Effector memory CD4-positive, alpha-beta T cell (primary cell): ENCODE measurements at regions not wholly inside any gene's neighbourhood (a gene's known extent, or its start where the extent isn't known, plus 50 kb on each side); places are given as distances from the start of the nearest gene placed in this dataset.

Source experiments
- DNase-seq, 3 donors: peaks; one replicate each; pipeline ENCODE4 v3.0.0-alpha.2; 2020
- H3K27ac ChIP-seq: 2 replicates; pipeline ENCODE4 v1.7.0; 2013; ENCODE audit warnings: mild to moderate bottlenecking, low read length, moderate library complexity; ENCODE audit not compliant: insufficient read depth, poor library complexity, severe bottlenecking
- H3K27me3 ChIP-seq: replicated peaks from 2 replicates; pipeline ENCODE4 v1.7.0; 2013; ENCODE audit warnings: mild to moderate bottlenecking, low read length; ENCODE audit not compliant: insufficient read depth, control insufficient read depth, poor library complexity, severe bottlenecking
- H3K36me3 ChIP-seq: 2 replicates; pipeline ENCODE4 v1.7.0; 2013; ENCODE audit warnings: mild to moderate bottlenecking, low read length, moderate library complexity; ENCODE audit not compliant: control insufficient read depth, insufficient read depth
- H3K4me1 ChIP-seq: 2 replicates; pipeline ENCODE4 v1.7.0; 2013; ENCODE audit warnings: low read length, mild to moderate bottlenecking; ENCODE audit not compliant: control insufficient read depth, insufficient read depth, poor library complexity, severe bottlenecking
- H3K4me3 ChIP-seq: 2 replicates; pipeline ENCODE4 v1.7.0; 2013; ENCODE audit warnings: low read length, low read depth, mild to moderate bottlenecking; ENCODE audit not compliant: insufficient read depth, poor library complexity, severe bottlenecking
- H3K9me3 ChIP-seq: 2 replicates; pipeline ENCODE4 v1.7.0; 2013; ENCODE audit warnings: mild to moderate bottlenecking, low read length, moderate library complexity; ENCODE audit not compliant: control insufficient read depth

DNA sequence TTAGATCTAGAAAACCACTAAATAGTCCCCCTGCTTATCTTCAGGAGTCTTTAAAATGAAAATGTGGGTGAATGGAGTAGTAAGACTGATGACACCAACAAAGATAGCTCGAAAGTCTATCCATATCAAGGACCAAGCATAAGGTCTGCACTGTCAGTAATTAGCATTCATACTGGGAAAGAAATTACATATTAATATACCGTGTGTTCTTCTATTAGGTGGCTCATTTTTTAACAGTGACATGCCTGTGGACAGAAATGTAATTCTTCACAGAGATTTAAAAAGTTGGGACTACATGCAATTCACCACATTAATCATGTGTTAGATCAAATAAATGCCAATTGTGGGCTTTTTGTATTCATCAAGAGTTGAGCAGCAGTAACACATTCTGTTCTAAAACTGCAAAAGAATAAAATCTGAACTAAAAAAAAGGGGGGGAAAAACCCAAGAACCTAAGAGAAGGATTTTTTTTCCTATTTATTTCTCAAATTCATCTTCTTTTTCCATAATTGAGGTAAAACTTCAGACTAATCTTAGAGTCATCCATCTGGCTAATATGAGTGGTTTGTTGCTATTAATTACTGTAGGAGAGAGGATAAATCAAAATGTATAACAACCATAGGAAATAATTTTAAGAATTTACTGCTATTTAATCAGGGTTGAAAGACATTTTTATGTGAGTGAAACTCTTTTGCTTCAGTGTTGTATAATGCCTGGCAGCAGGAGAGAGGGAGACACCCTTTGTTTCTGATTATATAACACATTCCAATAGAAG is 386.7 kb upstream of the IGFBP7 start:
- Histone ChIP-seq H3K9me3 (no peaks in the 10 kb centered on the region), H3K4me1 (no peaks in the 10 kb centered on the region), H3K27ac (no peak overlapping the region), H3K36me3 (no peaks in the 10 kb centered on the region), H3K4me3 (no peak overlapping the region), H3K27me3 (no peaks in the 10 kb centered on the region)
- no peak for DNase-seq

GRCh38 chr4:57494821-57495220 is 384.6 kb upstream of the IGFBP7 start:
- Histone ChIP-seq H3K4me1 (no peaks in the 10 kb centered on the region), H3K4me3 (no peak overlapping the region), H3K27ac (no peak overlapping the region), H3K27me3 (no peaks in the 10 kb centered on the region), H3K36me3 (no peaks in the 10 kb centered on the region), H3K9me3 (no peaks in the 10 kb centered on the region)
- no peak for DNase-seq

GRCh38 chr4:57492251-57492878 is 382.2 kb upstream of the IGFBP7 start:
- Histone ChIP-seq H3K9me3 (no peaks in the 10 kb centered on the region), H3K4me3 (no peak overlapping the region), H3K27me3 (no peaks in the 10 kb centered on the region), H3K4me1 (no peaks in the 10 kb centered on the region), H3K27ac (no peak overlapping the region), H3K36me3 (no peaks in the 10 kb centered on the region)
- no peak for DNase-seq

- no peak overlapping the region for H3K27ac ChIP-seq
- H3K36me3 ChIP-seq: no peaks in the 10 kb centered on the region
- H3K27me3 ChIP-seq: no peaks in the 10 kb centered on the region
- no peak for DNase-seq
- no peaks in the 10 kb centered on the region for H3K9me3 ChIP-seq
- H3K4me1 ChIP-seq: no peaks in the 10 kb centered on the region
- no peak overlapping the region for H3K4me3 ChIP-seq
Measured at GRCh38 chr4:57491388-57491787, 381.2 kb upstream of the IGFBP7 start.

DNA sequence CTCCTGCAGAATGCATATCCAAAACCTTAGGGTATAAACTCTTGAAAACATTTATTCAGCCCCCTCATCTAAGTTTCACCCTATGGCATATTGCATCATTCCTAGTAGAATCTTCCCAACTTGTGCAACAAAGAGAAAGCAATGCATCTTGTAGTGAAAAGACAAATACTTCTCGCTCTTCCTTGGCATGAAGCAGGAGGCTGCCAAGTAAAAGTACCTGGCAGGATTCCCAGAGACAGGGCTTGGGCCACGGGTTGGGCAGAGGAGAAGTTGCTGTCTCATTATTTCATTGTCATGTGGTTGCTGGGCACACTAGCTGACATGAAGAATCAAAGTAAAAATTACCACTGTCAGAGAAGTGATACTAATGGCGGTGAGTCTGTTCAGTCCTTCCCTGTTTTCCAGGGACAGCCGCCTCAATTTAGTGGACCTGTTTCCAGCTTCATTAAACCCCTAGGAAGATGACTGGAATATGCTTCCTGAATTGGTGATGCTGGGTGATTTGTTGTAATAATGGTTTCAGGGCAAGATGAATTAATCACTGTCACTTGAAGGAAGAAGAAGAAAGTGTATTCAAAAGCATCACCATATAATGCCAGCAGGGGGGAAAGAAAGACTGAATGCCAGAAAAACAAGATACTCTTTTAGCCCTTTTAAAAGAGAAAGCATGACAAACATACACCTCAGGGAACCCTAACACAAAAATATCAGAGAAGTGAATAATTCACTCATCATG is 380.5 kb upstream of the IGFBP7 start:
- H3K27me3 ChIP-seq: no peaks in the 10 kb centered on the region
- H3K27ac ChIP-seq: no peak overlapping the region
- no peak for DNase-seq
- no peak overlapping the region for H3K4me3 ChIP-seq
- H3K36me3 ChIP-seq: no peaks in the 10 kb centered on the region
- H3K9me3 ChIP-seq: no peaks in the 10 kb centered on the region
- no peaks in the 10 kb centered on the region for H3K4me1 ChIP-seq

DNA sequence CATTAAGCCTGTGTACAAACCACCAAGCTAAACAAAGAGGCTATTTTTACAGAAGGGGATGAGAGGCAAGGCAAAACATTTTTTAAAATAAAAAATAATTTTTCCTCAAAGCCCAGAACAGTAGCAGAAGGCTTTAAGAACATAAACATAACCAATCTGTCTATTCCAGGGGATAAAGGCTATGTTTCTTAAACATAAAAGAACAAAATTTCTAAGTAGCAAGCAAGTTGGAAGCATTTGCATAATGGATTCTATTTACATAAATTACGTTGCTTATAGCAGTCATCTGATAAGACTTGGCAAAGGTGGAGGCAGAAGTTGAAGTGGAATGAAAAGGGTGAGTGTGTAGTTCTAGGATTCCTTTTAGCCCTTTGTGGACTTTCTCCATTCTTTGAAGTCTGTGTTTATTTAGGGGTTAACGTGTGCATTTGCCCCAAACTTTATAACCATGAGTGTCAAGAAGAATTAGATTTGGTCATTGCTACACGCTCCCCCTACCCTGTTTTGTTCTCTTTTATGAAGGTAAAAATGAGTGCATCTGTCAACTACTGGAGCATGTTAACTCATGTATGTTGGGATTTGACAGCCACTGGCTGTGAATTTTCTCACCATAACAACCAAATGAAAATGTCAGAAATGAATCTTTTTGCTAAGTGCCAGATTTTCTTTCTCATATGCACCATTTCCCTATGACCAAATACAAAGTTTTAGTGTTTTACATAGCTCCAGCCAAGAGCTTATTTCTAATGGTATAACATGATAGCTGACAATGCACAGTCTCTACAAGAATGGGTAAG is 378.4 kb upstream of the IGFBP7 start:
- Histone ChIP-seq H3K27me3 (no peaks in the 10 kb centered on the region), H3K4me1 (no peaks in the 10 kb centered on the region), H3K27ac (no peak overlapping the region), H3K36me3 (no peaks in the 10 kb centered on the region), H3K9me3 (no peaks in the 10 kb centered on the region), H3K4me3 (no peak overlapping the region)
- no peak for DNase-seq

- no peak for DNase-seq
- Histone ChIP-seq H3K27me3 (no peaks in the 10 kb centered on the region), H3K27ac (no peak overlapping the region)
Measured at GRCh38 chr4:57475424-57475823, 365.2 kb upstream of the IGFBP7 start.

GRCh38 chr4:57465321-57466056 is 355.3 kb upstream of the IGFBP7 start:
- Histone ChIP-seq H3K9me3 (no peaks in the 10 kb centered on the region), H3K27ac (no peak overlapping the region), H3K4me1 (no peaks in the 10 kb centered on the region), H3K36me3 (no peaks in the 10 kb centered on the region), H3K4me3 (no peak overlapping the region), H3K27me3 (no peaks in the 10 kb centered on the region)
- no peak for DNase-seq

More at GRCh38 chr4:57475424-57475823, 365.2 kb upstream of the IGFBP7 start:
- H3K4me3 ChIP-seq: no peak overlapping the region
- no peaks in the 10 kb centered on the region for H3K36me3 ChIP-seq
- no peaks in the 10 kb centered on the region for H3K9me3 ChIP-seq
- H3K4me1 ChIP-seq: no peaks in the 10 kb centered on the region

DNA sequence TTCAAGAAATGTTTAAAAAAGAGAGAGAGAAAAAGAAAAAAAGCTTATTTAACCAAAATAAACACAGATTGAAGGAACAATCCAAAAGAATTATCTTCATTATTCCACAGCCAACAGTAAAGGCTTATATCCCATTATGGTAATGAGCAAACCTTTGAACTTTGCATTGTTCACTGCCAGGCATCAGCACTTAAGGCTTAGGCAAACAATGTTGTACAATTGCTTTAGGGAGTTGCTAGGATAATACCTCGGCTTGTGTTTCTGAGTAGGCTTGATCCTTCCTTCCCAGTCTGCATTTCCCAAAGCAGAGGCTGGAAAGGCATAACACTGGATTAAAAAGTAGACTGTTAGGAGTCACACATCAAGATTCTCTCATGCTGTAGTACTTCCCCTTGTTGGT is 352.7 kb upstream of the IGFBP7 start:
- H3K36me3 ChIP-seq: no peaks in the 10 kb centered on the region
- H3K27me3 ChIP-seq: no peaks in the 10 kb centered on the region
- no peaks in the 10 kb centered on the region for H3K9me3 ChIP-seq

More for the DNA sequence above, 352.7 kb upstream of the IGFBP7 start:
- DNase-seq: no peak
- Histone ChIP-seq H3K4me1 (no peaks in the 10 kb centered on the region), H3K4me3 (no peak overlapping the region), H3K27ac (no peak overlapping the region)
